HepG2 (cell line): ENCODE measurements at regions not wholly inside any gene's neighbourhood (a gene's known extent, or its start where the extent isn't known, plus 50 kb on each side); places are given as distances from the start of the nearest gene placed in this dataset.

Source experiments
- ATF4 ChIP-seq, 2 experiments: fragments of 450-650 bp in 1 of 2; sonication (generic) in 1 of 2; formaldehyde crosslinking; IDR thresholded peaks; 2 replicates each; pipeline versions ENCODE4 v1.5.0 to v1.8.0; 2020 to 2022; ENCODE audit warnings: mild to moderate bottlenecking in 1 of 2, missing genetic modification reagents in 1 of 2
- CEBPG ChIP-seq: IDR thresholded peaks from 2 replicates; pipeline ENCODE4 v1.6.1; 2016
- CENPT ChIP-seq: sonication (generic); formaldehyde crosslinking; IDR thresholded peaks from 2 replicates; pipeline ENCODE4 v1.8.0; 2022; ENCODE audit warnings: low read depth, mild to moderate bottlenecking, moderate library complexity, missing genetic modification reagents
- CTCF ChIP-seq: sonication (generic); formaldehyde crosslinking; IDR thresholded peaks from 2 replicates; pipeline ENCODE4 v1.5.0; 2020; ENCODE audit warnings: mild to moderate bottlenecking, missing genetic modification reagents, moderate library complexity
- DMTF1 ChIP-seq: sonication (generic); formaldehyde crosslinking; IDR thresholded peaks from 2 replicates; pipeline ENCODE4 v1.4.0; 2020; ENCODE audit warnings: mild to moderate bottlenecking, missing genetic modification reagents
- IRF2 ChIP-seq: IDR thresholded peaks from 2 replicates; pipeline ENCODE4 v1.6.1; 2018; ENCODE audit warnings: missing genetic modification reagents, missing compliant biosample characterization
- RFXAP ChIP-seq: sonication (generic); formaldehyde crosslinking; IDR thresholded peaks from 2 replicates; pipeline ENCODE4 v1.4.0; 2020; ENCODE audit warnings: missing genetic modification reagents, borderline replicate concordance
- ZBTB40 ChIP-seq, 2 experiments: fragments of 450-650 bp in 1 of 2; sonication (generic) in 1 of 2; formaldehyde crosslinking in 1 of 2; IDR thresholded peaks; 2 replicates each; pipeline versions ENCODE4 v1.6.1 to v1.8.0; 2016 to 2022; ENCODE audit warnings: antibody characterized with exemption in 1 of 2, mild to moderate bottlenecking in 1 of 2, missing genetic modification reagents in 1 of 2
- ZNF788 ChIP-seq: sonication (generic); formaldehyde crosslinking; IDR thresholded peaks from 2 replicates; pipeline ENCODE4 v1.5.0; 2020; ENCODE audit warnings: mild to moderate bottlenecking, missing genetic modification reagents, borderline replicate concordance
- TF ChIP-seq, protein P1 (sequence below): sonication (generic); formaldehyde crosslinking; IDR thresholded peaks from 2 replicates; pipeline ENCODE4 v1.8.0; 2022; ENCODE audit warnings: missing genetic modification reagents, mild to moderate bottlenecking, inconsistent platforms, borderline replicate concordance

DNA sequence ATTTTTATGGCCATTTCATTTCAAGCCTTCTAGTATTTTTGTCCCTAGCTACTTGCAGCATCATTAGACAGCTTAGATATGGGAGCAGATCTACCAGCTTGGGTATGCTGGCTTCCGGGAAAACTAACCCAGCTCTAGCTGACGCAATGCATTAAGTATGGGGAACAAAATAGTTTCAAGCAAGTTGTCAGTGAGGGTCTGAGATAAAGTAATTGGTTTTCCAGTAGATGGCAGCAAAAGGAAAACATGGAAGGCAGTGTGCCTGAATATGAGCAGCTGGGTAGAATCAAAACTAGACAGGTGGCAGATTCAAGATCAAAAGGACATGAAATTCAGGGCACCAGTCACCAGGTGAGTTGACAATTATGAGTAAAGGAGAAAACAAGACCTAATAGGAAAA lies 340.9 kb upstream of the CTSO start (continued):
- no peak for TF ChIP-seq DMTF1 (CRISPR knock-in tag)
- peak in 1 of 2 experiments; percentile 83; a peak in 2 of 4 replicates for TF ChIP-seq ATF4 (CRISPR knock-in tag; IDR thresholded peaks at IDR 0.05)
- no peak for TF ChIP-seq IRF2 (CRISPR knock-in tag)
- no peak for TF ChIP-seq CENPT (CRISPR knock-in tag)
- TF ChIP-seq ZBTB40 (IDR thresholded peaks at IDR 0.05) = no peak
- no peak for TF ChIP-seq ZBTB40 (CRISPR knock-in tag; IDR thresholded peaks at IDR 0.05)
- TF ChIP-seq CTCF (CRISPR knock-in tag) = peak; percentile 57
- no peak for TF ChIP-seq ZNF788
- peak; percentile 60 for TF ChIP-seq CEBPG
- TF ChIP-seq, protein P1, sequence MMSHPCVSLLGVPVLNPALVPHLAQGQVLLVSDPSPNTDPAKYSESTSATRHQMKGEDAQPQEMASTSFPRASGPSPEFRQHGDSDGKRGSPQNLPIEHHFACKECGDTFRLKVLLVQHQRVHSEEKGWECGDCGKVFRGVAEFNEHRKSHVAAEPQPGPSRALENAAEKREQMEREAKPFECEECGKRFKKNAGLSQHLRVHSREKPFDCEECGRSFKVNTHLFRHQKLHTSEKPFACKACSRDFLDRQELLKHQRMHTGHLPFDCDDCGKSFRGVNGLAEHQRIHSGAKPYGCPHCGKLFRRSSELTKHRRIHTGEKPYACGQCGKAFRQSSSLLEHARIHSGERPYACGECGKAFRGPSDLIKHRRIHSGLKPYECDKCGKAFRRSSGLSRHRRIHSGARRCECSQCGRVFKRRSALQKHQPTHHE = no peak
- TF ChIP-seq RFXAP (CRISPR knock-in tag) = no peak
